ENCODE measurements at regions not wholly inside any gene's neighbourhood (a gene's known extent, or its start where the extent isn't known, plus 50 kb on each side); places are given as distances from the start of the nearest gene placed in this dataset.

DNA sequence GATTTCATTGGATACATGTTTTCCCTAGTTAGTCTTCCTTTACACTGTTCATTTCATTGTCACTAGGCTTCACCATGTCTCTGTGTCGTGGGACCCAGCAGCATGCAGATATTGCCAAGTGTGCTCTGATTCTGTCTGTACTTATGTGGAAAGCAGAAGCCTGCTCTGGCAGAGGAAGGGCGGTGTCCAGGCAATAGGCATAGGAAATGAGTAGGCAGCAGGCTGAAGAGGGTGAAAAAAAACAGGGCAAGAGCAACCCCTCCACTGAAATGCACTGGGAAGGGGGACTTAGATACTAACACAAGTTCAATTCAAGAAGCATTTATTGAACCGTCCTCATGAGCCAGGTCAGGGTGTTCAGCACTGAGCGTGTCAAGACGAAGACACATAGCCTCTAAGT lies 85.2 kb upstream of the VAV3 start:
- no peaks in the 10 kb centered on the region for H3K27me3 ChIP-seq (ENCODE audit: insufficient read depth)
- H2AFZ ChIP-seq = no peak overlapping the region
- H3K4me3 Mint-ChIP-seq = no peak overlapping the region
- no peak overlapping the region for H3K27ac Mint-ChIP-seq
- no peaks in the 10 kb centered on the region for H3K79me2 ChIP-seq (replicated peaks; ENCODE audit: insufficient read depth)
- H3K4me1 Mint-ChIP-seq = peaks cover 30% of the 10 kb centered on the region
- TF ChIP-seq, protein P1, sequence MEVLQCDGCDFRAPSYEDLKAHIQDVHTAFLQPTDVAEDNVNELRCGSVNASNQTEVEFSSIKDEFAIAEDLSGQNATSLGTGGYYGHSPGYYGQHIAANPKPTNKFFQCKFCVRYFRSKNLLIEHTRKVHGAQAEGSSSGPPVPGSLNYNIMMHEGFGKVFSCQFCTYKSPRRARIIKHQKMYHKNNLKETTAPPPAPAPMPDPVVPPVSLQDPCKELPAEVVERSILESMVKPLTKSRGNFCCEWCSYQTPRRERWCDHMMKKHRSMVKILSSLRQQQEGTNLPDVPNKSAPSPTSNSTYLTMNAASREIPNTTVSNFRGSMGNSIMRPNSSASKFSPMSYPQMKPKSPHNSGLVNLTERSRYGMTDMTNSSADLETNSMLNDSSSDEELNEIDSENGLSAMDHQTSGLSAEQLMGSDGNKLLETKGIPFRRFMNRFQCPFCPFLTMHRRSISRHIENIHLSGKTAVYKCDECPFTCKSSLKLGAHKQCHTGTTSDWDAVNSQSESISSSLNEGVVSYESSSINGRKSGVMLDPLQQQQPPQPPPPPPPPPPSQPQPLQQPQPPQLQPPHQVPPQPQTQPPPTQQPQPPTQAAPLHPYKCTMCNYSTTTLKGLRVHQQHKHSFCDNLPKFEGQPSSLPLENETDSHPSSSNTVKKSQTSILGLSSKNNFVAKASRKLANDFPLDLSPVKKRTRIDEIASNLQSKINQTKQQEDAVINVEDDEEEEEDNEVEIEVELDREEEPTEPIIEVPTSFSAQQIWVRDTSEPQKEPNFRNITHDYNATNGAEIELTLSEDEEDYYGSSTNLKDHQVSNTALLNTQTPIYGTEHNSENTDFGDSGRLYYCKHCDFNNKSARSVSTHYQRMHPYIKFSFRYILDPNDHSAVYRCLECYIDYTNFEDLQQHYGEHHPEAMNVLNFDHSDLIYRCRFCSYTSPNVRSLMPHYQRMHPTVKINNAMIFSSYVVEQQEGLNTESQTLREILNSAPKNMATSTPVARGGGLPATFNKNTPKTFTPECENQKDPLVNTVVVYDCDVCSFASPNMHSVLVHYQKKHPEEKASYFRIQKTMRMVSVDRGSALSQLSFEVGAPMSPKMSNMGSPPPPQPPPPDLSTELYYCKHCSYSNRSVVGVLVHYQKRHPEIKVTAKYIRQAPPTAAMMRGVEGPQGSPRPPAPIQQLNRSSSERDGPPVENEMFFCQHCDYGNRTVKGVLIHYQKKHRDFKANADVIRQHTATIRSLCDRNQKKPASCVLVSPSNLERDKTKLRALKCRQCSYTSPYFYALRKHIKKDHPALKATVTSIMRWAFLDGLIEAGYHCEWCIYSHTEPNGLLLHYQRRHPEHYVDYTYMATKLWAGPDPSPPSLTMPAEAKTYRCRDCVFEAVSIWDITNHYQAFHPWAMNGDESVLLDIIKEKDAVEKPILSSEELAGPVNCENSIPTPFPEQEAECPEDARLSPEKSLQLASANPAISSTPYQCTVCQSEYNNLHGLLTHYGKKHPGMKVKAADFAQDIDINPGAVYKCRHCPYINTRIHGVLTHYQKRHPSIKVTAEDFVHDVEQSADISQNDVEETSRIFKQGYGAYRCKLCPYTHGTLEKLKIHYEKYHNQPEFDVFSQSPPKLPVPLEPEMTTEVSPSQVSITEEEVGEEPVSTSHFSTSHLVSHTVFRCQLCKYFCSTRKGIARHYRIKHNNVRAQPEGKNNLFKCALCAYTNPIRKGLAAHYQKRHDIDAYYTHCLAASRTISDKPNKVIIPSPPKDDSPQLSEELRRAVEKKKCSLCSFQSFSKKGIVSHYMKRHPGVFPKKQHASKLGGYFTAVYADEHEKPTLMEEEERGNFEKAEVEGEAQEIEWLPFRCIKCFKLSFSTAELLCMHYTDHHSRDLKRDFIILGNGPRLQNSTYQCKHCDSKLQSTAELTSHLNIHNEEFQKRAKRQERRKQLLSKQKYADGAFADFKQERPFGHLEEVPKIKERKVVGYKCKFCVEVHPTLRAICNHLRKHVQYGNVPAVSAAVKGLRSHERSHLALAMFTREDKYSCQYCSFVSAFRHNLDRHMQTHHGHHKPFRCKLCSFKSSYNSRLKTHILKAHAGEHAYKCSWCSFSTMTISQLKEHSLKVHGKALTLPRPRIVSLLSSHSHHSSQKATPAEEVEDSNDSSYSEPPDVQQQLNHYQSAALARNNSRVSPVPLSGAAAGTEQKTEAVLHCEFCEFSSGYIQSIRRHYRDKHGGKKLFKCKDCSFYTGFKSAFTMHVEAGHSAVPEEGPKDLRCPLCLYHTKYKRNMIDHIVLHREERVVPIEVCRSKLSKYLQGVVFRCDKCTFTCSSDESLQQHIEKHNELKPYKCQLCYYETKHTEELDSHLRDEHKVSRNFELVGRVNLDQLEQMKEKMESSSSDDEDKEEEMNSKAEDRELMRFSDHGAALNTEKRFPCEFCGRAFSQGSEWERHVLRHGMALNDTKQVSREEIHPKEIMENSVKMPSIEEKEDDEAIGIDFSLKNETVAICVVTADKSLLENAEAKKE (CRISPR knock-in tag; IDR thresholded peaks at IDR 0.05) = no peak
- TF ChIP-seq, protein P2, sequence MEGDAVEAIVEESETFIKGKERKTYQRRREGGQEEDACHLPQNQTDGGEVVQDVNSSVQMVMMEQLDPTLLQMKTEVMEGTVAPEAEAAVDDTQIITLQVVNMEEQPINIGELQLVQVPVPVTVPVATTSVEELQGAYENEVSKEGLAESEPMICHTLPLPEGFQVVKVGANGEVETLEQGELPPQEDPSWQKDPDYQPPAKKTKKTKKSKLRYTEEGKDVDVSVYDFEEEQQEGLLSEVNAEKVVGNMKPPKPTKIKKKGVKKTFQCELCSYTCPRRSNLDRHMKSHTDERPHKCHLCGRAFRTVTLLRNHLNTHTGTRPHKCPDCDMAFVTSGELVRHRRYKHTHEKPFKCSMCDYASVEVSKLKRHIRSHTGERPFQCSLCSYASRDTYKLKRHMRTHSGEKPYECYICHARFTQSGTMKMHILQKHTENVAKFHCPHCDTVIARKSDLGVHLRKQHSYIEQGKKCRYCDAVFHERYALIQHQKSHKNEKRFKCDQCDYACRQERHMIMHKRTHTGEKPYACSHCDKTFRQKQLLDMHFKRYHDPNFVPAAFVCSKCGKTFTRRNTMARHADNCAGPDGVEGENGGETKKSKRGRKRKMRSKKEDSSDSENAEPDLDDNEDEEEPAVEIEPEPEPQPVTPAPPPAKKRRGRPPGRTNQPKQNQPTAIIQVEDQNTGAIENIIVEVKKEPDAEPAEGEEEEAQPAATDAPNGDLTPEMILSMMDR (conservative IDR thresholded peaks at IDR 0.05; ENCODE audit: low read depth in 2 of 2) = no peak
- no peak for TF ChIP-seq NANOG (IDR thresholded peaks at IDR 0.05; ENCODE audit: borderline replicate concordance)
- TF ChIP-seq EZH2phosphoT487 (IDR thresholded peaks at IDR 0.05; ENCODE audit: unreplicated experiment) = no peak
- no peak for TF ChIP-seq POLR2AphosphoS5 (IDR thresholded peaks at IDR 0.05; ENCODE audit: low read depth)
- TF ChIP-seq EZH2 (IDR thresholded peaks at IDR 0.05; ENCODE audit: low read depth, unreplicated experiment) = no peak
- TF ChIP-seq JUNB (IDR thresholded peaks at IDR 0.05; ENCODE audit: unreplicated experiment) = no peak
- no peak for TF ChIP-seq ZNF114 (CRISPR knock-in tag; IDR thresholded peaks at IDR 0.05)
- TF ChIP-seq, protein P3, sequence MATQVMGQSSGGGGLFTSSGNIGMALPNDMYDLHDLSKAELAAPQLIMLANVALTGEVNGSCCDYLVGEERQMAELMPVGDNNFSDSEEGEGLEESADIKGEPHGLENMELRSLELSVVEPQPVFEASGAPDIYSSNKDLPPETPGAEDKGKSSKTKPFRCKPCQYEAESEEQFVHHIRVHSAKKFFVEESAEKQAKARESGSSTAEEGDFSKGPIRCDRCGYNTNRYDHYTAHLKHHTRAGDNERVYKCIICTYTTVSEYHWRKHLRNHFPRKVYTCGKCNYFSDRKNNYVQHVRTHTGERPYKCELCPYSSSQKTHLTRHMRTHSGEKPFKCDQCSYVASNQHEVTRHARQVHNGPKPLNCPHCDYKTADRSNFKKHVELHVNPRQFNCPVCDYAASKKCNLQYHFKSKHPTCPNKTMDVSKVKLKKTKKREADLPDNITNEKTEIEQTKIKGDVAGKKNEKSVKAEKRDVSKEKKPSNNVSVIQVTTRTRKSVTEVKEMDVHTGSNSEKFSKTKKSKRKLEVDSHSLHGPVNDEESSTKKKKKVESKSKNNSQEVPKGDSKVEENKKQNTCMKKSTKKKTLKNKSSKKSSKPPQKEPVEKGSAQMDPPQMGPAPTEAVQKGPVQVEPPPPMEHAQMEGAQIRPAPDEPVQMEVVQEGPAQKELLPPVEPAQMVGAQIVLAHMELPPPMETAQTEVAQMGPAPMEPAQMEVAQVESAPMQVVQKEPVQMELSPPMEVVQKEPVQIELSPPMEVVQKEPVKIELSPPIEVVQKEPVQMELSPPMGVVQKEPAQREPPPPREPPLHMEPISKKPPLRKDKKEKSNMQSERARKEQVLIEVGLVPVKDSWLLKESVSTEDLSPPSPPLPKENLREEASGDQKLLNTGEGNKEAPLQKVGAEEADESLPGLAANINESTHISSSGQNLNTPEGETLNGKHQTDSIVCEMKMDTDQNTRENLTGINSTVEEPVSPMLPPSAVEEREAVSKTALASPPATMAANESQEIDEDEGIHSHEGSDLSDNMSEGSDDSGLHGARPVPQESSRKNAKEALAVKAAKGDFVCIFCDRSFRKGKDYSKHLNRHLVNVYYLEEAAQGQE (IDR thresholded peaks at IDR 0.05; ENCODE audit: unreplicated experiment) = no peak
- TF ChIP-seq, protein P4, sequence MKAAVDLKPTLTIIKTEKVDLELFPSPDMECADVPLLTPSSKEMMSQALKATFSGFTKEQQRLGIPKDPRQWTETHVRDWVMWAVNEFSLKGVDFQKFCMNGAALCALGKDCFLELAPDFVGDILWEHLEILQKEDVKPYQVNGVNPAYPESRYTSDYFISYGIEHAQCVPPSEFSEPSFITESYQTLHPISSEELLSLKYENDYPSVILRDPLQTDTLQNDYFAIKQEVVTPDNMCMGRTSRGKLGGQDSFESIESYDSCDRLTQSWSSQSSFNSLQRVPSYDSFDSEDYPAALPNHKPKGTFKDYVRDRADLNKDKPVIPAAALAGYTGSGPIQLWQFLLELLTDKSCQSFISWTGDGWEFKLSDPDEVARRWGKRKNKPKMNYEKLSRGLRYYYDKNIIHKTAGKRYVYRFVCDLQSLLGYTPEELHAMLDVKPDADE (IDR thresholded peaks at IDR 0.05) = no peak
- no peak for TF ChIP-seq CREB1 (CRISPR knock-in tag; IDR thresholded peaks at IDR 0.05; ENCODE audit: low read depth)
- no peak for TF ChIP-seq STAT1 (IDR thresholded peaks at IDR 0.05; ENCODE audit: unreplicated experiment)
- no peak for TF ChIP-seq ZNF331 (CRISPR knock-in tag; IDR thresholded peaks at IDR 0.05; ENCODE audit: low read depth)
- H3F3A ChIP-seq (replicated peaks; ENCODE audit: low read depth) = no peaks in the 10 kb centered on the region
- H3K4me3 ChIP-seq = no peak overlapping the region
- peaks cover 48% of the 10 kb centered on the region for H3K4me1 ChIP-seq (ENCODE audit: insufficient read depth)
- no peaks in the 10 kb centered on the region for H3K9me3 Mint-ChIP-seq
- H3K9me2 ChIP-seq (ENCODE audit: insufficient read depth) = no peaks in the 10 kb centered on the region; the same call in 1 of the 2 replicates
- H3K36me3 Mint-ChIP-seq (ENCODE audit: low read depth) = no peaks in the 10 kb centered on the region
- no peaks in the 10 kb centered on the region for H3K36me3 ChIP-seq (ENCODE audit: insufficient read depth)
- no peak for DNase-seq (ENCODE audit: low spot score)
- H3K27ac ChIP-seq (ENCODE audit: low read depth) = no peak overlapping the region
- no peak for ATAC-seq
- H3K4me2 ChIP-seq = 0 out of 2 replicates have a peak overlapping the region, but pooled peaks have one; percentile 55
- H4K20me1 ChIP-seq (replicated peaks; ENCODE audit: insufficient read depth) = no peaks in the 10 kb centered on the region
- H3K27me3 Mint-ChIP-seq (ENCODE audit: insufficient read depth, low read depth, poor library complexity) = peaks cover 2% of the 10 kb centered on the region

Data from GM23338 (cell line).